MCF 10A (cell line): ENCODE measurements at regions not wholly inside any gene's neighbourhood (a gene's known extent, or its start where the extent isn't known, plus 50 kb on each side); places are given as distances from the start of the nearest gene placed in this dataset.

Experiments used
- BruUV-seq: library from RNA; stranded (reverse); fragments of 400-500 nt; replicated peaks from 2 replicates; lab custom pipeline; 2021; lab: Mats Ljungman, UMichigan
- CTCF ChIA-PET: fragments of 300-600 bp; sonication (Branson Sonifier 250); formaldehyde crosslinking; extraction: SDS; loops from one replicate; lab custom pipeline; 2021; ENCODE audit warnings: antibody characterized with exemption, inconsistent platforms; lab: Yijun Ruan, JAX
- POLR2A ChIA-PET: fragments of 300-600, 350-650 bp; sonication (Branson Sonifier 250); formaldehyde crosslinking; extraction: SDS; loops from one replicate; lab custom pipeline; 2020; ENCODE audit warnings: antibody characterized with exemption, inconsistent platforms; lab: Yijun Ruan, JAX
- DNase-seq: peaks from one replicate; pipeline ENCODE4 v3.0.0-alpha.2; 2018; ENCODE audit not compliant: unreplicated experiment
- H3K27ac Mint-ChIP-seq: one replicate; pipeline ENCODE4 v1.8.0; 2022; ENCODE audit warnings: mild to moderate bottlenecking, low read depth, mixed read lengths; ENCODE audit not compliant: unreplicated experiment
- H3K27me3 Mint-ChIP-seq: one replicate; pipeline ENCODE4 v1.8.0; 2022; ENCODE audit warnings: mixed read lengths; ENCODE audit not compliant: insufficient read depth, unreplicated experiment
- H3K36me3 Mint-ChIP-seq: one replicate; pipeline ENCODE4 v1.8.0; 2022; ENCODE audit warnings: mild to moderate bottlenecking, moderate library complexity, mixed read lengths; ENCODE audit not compliant: insufficient read depth, unreplicated experiment
- H3K4me1 Mint-ChIP-seq: one replicate; pipeline ENCODE4 v1.8.0; 2022; ENCODE audit warnings: mixed read lengths; ENCODE audit not compliant: insufficient read depth, unreplicated experiment
- H3K4me3 Mint-ChIP-seq: one replicate; pipeline ENCODE4 v1.8.0; 2022; ENCODE audit warnings: mild to moderate bottlenecking, moderate library complexity, mixed read lengths; ENCODE audit not compliant: unreplicated experiment
- H3K9me3 Mint-ChIP-seq: one replicate; pipeline ENCODE4 v1.8.0; 2022; ENCODE audit warnings: mixed read lengths; ENCODE audit not compliant: unreplicated experiment
- CTCF ChIP-seq: fragments of 200-600 bp; IDR thresholded peaks from one replicate; pipeline ENCODE4 v1.8.0; 2022; ENCODE audit warnings: antibody characterized with exemption, mild to moderate bottlenecking; ENCODE audit not compliant: unreplicated experiment
- intact Hi-C: fragments of 100-400 bp; cut with micrococcal nuclease; formaldehyde crosslinking; loops from 2 replicates; pipeline ENCODE4 v1.14.1; 2022

GRCh38 chr16:13394488-13394887 lies 493.1 kb downstream of the SHISA9 start:
- no TSS peak for BruUV-seq
- CTCF ChIA-PET, result no interaction called here
- Mint-ChIP-seq H3K27me3 (no peaks in the 10 kb centered on the region), H3K9me3 (no peaks in the 10 kb centered on the region), H3K36me3 (no peaks in the 10 kb centered on the region), H3K4me1 (peaks cover 24% of the 10 kb centered on the region), H3K4me3 (no peak overlapping the region), H3K27ac (no peak overlapping the region)
- intact Hi-C loops, result no loop called here
- TF ChIP-seq CTCF, result no peak
- POLR2A ChIA-PET, result no interaction called here
- DNase-seq, result no peak

DNA sequence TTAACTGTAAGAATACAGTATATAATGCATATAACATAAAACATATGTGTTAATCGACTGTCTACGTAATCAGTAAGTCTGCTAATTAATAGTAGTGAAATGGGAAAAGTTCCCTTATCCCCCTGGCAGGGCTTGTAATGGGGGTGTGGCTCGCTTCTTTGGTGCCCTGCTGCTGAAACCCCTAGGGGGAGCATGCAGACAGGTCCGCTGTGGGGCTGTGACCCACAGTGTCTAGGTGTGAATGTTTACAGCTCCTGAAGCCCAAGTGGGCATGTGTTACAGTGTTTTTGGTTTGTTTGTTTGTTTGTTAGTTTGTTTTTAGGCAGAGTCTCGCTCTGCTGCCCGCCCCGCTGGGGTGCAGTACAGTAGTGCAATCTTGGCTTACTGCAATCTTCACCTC lies 495.7 kb downstream of the SHISA9 start:
- ChIA-PET POLR2A (interaction anchor here (0.6 kb wide), 1 partner anchor 34 kb away, joined by 6 read pairs; no protein-coding TSS in a partner anchor), CTCF (no interaction called here)
- Mint-ChIP-seq H3K4me1 (peaks cover 27% of the 10 kb centered on the region), H3K9me3 (no peaks in the 10 kb centered on the region), H3K36me3 (no peaks in the 10 kb centered on the region), H3K27me3 (no peaks in the 10 kb centered on the region), H3K27ac (no peak overlapping the region), H3K4me3 (no peak overlapping the region)
- DNase-seq, result no peak
- intact Hi-C loops, result no loop called here
- no TSS peak for BruUV-seq
- TF ChIP-seq CTCF, result no peak

DNA sequence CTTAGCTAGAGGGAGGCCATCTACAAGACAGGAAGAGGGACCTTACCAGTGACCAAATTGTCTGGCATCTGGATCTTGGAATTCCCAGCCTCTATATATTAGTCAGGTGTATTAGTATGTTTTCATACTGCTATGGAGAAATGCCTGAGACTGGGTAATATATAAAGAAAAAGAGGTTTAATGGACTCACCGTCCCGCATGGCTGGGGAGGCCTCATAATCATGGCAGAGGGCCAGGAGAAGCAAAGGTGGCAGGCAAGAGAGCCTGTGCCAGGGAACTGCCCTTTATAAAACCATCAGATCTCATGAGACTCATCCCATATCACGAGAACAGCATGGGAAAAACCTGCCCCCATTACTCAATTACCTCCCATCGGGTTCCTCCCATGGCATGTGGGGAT lies 500.2 kb downstream of the SHISA9 start:
- CTCF ChIA-PET, result no interaction called here
- intact Hi-C loops, result loop anchor here (10.0 kb wide), 1 partner anchor 97 kb away; no protein-coding TSS in a partner anchor
- BruUV-seq, result no TSS peak
- H3K4me1 Mint-ChIP-seq, result peaks cover 16% of the 10 kb centered on the region
- DNase-seq, result peak; percentile 42
- H3K4me3 Mint-ChIP-seq, result no peak overlapping the region
- H3K27me3 Mint-ChIP-seq, result no peaks in the 10 kb centered on the region
- no peaks in the 10 kb centered on the region for H3K9me3 Mint-ChIP-seq
- POLR2A ChIA-PET, result no interaction called here
- no peaks in the 10 kb centered on the region for H3K36me3 Mint-ChIP-seq
- TF ChIP-seq CTCF, result no peak
- peak overlapping the region; percentile 23 for H3K27ac Mint-ChIP-seq

DNA sequence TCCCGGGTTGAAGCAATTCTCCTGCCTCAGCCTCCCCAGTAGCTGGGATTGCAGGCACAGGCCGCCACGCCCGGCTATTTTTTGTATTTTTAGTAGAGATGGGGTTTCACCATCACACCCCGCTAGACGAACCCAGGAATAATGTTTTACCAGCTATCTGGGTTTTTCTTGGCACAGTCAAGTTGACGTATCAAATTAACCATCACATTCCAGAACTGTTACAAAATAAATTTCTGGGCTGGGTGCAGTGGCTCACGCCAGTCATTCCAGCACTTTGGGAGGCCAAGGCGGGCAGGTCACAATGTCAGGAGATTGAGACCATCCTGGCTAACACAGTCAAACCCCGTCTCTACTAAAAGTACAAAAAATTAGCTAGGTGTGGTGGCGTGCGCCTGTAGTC lies 501.2 kb downstream of the SHISA9 start:
- POLR2A ChIA-PET, result no interaction called here
- Mint-ChIP-seq H3K36me3 (no peaks in the 10 kb centered on the region), H3K27ac (peak overlapping the region; percentile 23), H3K4me3 (no peak overlapping the region), H3K4me1 (peaks cover 12% of the 10 kb centered on the region), H3K9me3 (no peaks in the 10 kb centered on the region), H3K27me3 (no peaks in the 10 kb centered on the region)
- CTCF ChIA-PET, result interaction anchor here (0.5 to 1.4 kb wide), 4 partner anchors 36 to 476 kb away, joined by 3 to 5 read pairs (median 4); no protein-coding TSS in a partner anchor
- TF ChIP-seq CTCF, result no peak
- DNase-seq, result peak; percentile 77
- intact Hi-C loops, result loop anchor here (10.0 kb wide), 1 partner anchor 98 kb away; no protein-coding TSS in a partner anchor
- no TSS peak for BruUV-seq
